ENCODE measurements at regions not wholly inside any gene's neighbourhood (a gene's known extent, or its start where the extent isn't known, plus 50 kb on each side); places are given as distances from the start of the nearest gene placed in this dataset.
"Not testable (repeated sequence)": the region's sequence is repeated elsewhere in the genome, so short reads cannot be mapped to it uniquely, and the experiment has no call there.

GRCh38 chr3:117056946-117057345 lies 347.4 kb downstream of the TUSC7 start:
- TF ChIP-seq CTCF, POLR2A (IDR thresholded peaks at IDR 0.05): not testable (repeated sequence)

All from Peyer's patch (tissue), 4 donors.